ENCODE measurements at regions not wholly inside any gene's neighbourhood (a gene's known extent, or its start where the extent isn't known, plus 50 kb on each side); places are given as distances from the start of the nearest gene placed in this dataset.

DNA sequence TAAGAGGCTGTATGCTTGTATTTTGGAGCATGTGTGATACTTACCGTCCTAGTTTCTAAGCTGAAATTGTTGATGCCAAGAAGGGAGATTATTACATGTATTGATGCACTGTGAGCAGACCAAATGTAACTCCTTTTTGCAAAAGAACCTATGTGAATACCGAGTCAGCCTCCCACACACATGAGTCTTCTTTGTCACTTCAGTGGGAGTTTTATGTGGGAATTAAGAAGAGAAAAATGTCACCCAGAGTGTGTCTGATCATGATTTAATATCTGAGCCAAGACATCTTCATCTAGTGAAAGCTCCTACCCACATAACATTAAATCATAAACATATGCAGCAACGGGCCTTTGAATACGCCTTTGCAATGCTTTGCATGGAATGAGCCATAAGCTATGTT lies 380.3 kb upstream of the ACTBL2 start:
- no peak overlapping the region for H2AFZ ChIP-seq (ENCODE audit: low read length)
- H3K4me2 ChIP-seq (ENCODE audit: low read length), result no peak overlapping the region
- no peak overlapping the region for H3K27ac ChIP-seq (ENCODE audit: low read depth, low read length, poor library complexity, severe bottlenecking)

DNA sequence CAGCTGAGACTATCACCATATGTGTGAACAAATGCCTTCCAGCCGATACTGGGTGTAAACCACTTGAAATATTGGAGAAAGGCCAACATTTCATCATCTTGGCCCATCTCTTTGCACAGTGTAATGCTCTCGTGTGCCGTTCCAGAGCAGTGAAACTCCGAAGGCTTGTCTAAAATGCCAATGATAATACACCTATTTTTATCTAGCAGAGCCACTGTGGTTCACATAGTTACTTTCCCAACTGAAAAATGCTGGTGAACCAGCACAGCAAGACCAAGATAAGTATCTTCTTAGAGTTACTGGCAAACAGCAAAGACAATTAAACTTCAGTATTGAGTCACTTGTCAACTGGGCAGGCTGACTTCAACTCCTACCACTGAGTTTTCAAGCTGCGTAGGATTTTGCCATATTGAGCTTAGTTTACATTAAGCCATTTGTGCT lies 379.9 kb upstream of the ACTBL2 start:
- Histone ChIP-seq H3K79me2 (ENCODE audit: insufficient read depth, low read length) (no peaks in the 10 kb centered on the region), H4K20me1 (ENCODE audit: insufficient read depth, low read length) (no peaks in the 10 kb centered on the region), H3K4me3 (ENCODE audit: low read depth, low read length, poor library complexity, severe bottlenecking) (no peak overlapping the region), H3K4me2 (ENCODE audit: low read length) (no peak overlapping the region), H3K27ac (ENCODE audit: low read depth, low read length, poor library complexity, severe bottlenecking) (no peak overlapping the region), H3K9ac (ENCODE audit: low read length) (no peak overlapping the region), H3K36me3 (ENCODE audit: insufficient read depth, low read length) (no peaks in the 10 kb centered on the region), H3K9me2 (ENCODE audit: low read depth, low read length) (no peaks in the 10 kb centered on the region), H3F3A (ENCODE audit: insufficient read depth, low read length) (no peaks in the 10 kb centered on the region), H2AFZ (ENCODE audit: low read length) (no peak overlapping the region), H3K9me3 (ENCODE audit: low read length) (no peaks in the 10 kb centered on the region), H3K27me3 (ENCODE audit: insufficient read depth, low read length) (no peaks in the 10 kb centered on the region), H3K4me1 (ENCODE audit: insufficient read depth, low read length, severe bottlenecking) (no peaks in the 10 kb centered on the region)
- TF ChIP-seq, protein P1, sequence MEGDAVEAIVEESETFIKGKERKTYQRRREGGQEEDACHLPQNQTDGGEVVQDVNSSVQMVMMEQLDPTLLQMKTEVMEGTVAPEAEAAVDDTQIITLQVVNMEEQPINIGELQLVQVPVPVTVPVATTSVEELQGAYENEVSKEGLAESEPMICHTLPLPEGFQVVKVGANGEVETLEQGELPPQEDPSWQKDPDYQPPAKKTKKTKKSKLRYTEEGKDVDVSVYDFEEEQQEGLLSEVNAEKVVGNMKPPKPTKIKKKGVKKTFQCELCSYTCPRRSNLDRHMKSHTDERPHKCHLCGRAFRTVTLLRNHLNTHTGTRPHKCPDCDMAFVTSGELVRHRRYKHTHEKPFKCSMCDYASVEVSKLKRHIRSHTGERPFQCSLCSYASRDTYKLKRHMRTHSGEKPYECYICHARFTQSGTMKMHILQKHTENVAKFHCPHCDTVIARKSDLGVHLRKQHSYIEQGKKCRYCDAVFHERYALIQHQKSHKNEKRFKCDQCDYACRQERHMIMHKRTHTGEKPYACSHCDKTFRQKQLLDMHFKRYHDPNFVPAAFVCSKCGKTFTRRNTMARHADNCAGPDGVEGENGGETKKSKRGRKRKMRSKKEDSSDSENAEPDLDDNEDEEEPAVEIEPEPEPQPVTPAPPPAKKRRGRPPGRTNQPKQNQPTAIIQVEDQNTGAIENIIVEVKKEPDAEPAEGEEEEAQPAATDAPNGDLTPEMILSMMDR (IDR thresholded peaks at IDR 0.05; ENCODE audit: low read length), result no peak
- TF ChIP-seq EZH2 (IDR thresholded peaks at IDR 0.05; ENCODE audit: borderline replicate concordance, low read length), result no peak

More for the DNA sequence above, 380.3 kb upstream of the ACTBL2 start:
- Histone ChIP-seq H3K9me2 (ENCODE audit: low read depth, low read length) (no peaks in the 10 kb centered on the region), H3K9ac (ENCODE audit: low read length) (no peak overlapping the region), H3K9me3 (ENCODE audit: low read length) (no peaks in the 10 kb centered on the region), H3K4me1 (ENCODE audit: insufficient read depth, low read length, severe bottlenecking) (no peaks in the 10 kb centered on the region), H3K36me3 (ENCODE audit: insufficient read depth, low read length) (no peaks in the 10 kb centered on the region), H3K27me3 (ENCODE audit: insufficient read depth, low read length) (no peaks in the 10 kb centered on the region), H4K20me1 (ENCODE audit: insufficient read depth, low read length) (no peaks in the 10 kb centered on the region), H3K4me3 (ENCODE audit: low read depth, low read length, poor library complexity, severe bottlenecking) (no peak overlapping the region), H3F3A (ENCODE audit: insufficient read depth, low read length) (no peaks in the 10 kb centered on the region), H3K79me2 (ENCODE audit: insufficient read depth, low read length) (no peaks in the 10 kb centered on the region)
- TF ChIP-seq, protein P1 (IDR thresholded peaks at IDR 0.05; ENCODE audit: low read length), result no peak
- no peak for TF ChIP-seq EZH2 (IDR thresholded peaks at IDR 0.05; ENCODE audit: borderline replicate concordance, low read length)

DNA sequence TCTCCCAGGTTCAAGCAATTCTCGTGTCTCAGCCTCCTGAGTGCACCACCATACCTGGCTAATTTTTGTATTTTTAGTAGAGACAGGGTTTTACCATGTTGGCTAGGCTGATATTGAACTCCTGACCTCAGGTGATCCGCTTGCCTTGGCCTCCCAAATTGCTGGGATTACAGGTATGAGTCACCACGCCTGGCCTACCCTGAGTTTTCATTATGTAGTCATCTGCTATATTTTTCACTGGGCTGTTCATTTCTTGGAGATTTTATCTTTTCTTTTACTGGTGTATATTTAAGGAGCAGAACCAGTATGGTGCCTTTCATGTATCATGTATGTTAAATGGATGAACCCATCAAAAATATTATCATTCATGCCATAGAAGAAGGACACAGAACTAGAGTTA lies 377.0 kb upstream of the ACTBL2 start:
- H3K27ac ChIP-seq (ENCODE audit: low read depth, low read length, poor library complexity, severe bottlenecking), result no peak overlapping the region
- H3K4me3 ChIP-seq (ENCODE audit: low read depth, low read length, poor library complexity, severe bottlenecking), result no peak overlapping the region
- no peaks in the 10 kb centered on the region for H3K79me2 ChIP-seq (ENCODE audit: insufficient read depth, low read length)
- no peaks in the 10 kb centered on the region for H3K27me3 ChIP-seq (ENCODE audit: insufficient read depth, low read length)
- H3K36me3 ChIP-seq (ENCODE audit: insufficient read depth, low read length), result no peaks in the 10 kb centered on the region
- H3K4me2 ChIP-seq (ENCODE audit: low read length), result no peak overlapping the region
- H2AFZ ChIP-seq (ENCODE audit: low read length), result no peak overlapping the region
- no peak for TF ChIP-seq EZH2 (IDR thresholded peaks at IDR 0.05; ENCODE audit: borderline replicate concordance, low read length)
- TF ChIP-seq, protein P1 (IDR thresholded peaks at IDR 0.05; ENCODE audit: low read length), result no peak
- H3K9me2 ChIP-seq (ENCODE audit: low read depth, low read length), result no peaks in the 10 kb centered on the region
- H3F3A ChIP-seq (ENCODE audit: insufficient read depth, low read length), result no peaks in the 10 kb centered on the region
- H3K9me3 ChIP-seq (ENCODE audit: low read length), result no peaks in the 10 kb centered on the region
- H3K4me1 ChIP-seq (ENCODE audit: insufficient read depth, low read length, severe bottlenecking), result no peaks in the 10 kb centered on the region
- H4K20me1 ChIP-seq (ENCODE audit: insufficient read depth, low read length), result no peaks in the 10 kb centered on the region
- H3K9ac ChIP-seq (ENCODE audit: low read length), result no peak overlapping the region
